SK-N-SH treated with all-trans-retinoic acid at 6 μM for 48 hours (cell line): ENCODE measurements at regions not wholly inside any gene's neighbourhood (a gene's known extent, or its start where the extent isn't known, plus 50 kb on each side); places are given as distances from the start of the nearest gene placed in this dataset.

Source experiments
- ATAC-seq: fragments of 200-7000 bp; cut with Tn5 transposase; 3 replicates; pipeline ENCODE4 v1.9.1; 2020; ENCODE audit warnings: mild to moderate bottlenecking, moderate library complexity
- ARNTL ChIP-seq: fragments of 450-650 bp; formaldehyde crosslinking; IDR thresholded peaks from 2 replicates; pipeline ENCODE4 v1.5.0; 2020; ENCODE audit warnings: low read depth, mild to moderate bottlenecking, moderate library complexity, borderline replicate concordance
- BACH2 ChIP-seq: fragments of 250-450 bp; sonication (Bioruptor Pico); IDR thresholded peaks from 2 replicates; pipeline ENCODE4 v1.9.0; 2021; ENCODE audit warnings: mild to moderate bottlenecking, borderline replicate concordance
- ESRRG ChIP-seq: fragments of 250-450 bp; sonication (Bioruptor Pico); IDR thresholded peaks from 2 replicates; pipeline ENCODE4 v1.6.1; 2021; ENCODE audit warnings: mild to moderate bottlenecking
- GLIS3 ChIP-seq: fragments of 250-450 bp; sonication (Bioruptor Pico); IDR thresholded peaks from 2 replicates; pipeline ENCODE4 v1.5.0; 2020; ENCODE audit warnings: mild to moderate bottlenecking, moderate library complexity
- ISL1 ChIP-seq: fragments of 250-450 bp; sonication (Bioruptor Pico); IDR thresholded peaks from 2 replicates; pipeline ENCODE4 v2.1.2; 2022; ENCODE audit warnings: mild to moderate bottlenecking, moderate library complexity
- OSR1 ChIP-seq: fragments of 250-450 bp; sonication (Bioruptor Pico); IDR thresholded peaks from 2 replicates; pipeline ENCODE4 v1.8.0; 2022; ENCODE audit warnings: moderate library complexity, mild to moderate bottlenecking, inconsistent platforms
- POU6F1 ChIP-seq: fragments of 250-450 bp; sonication (Bioruptor Pico); IDR thresholded peaks from 2 replicates; pipeline ENCODE4 v1.8.0; 2021; ENCODE audit warnings: low read depth, mild to moderate bottlenecking, moderate library complexity, borderline replicate concordance
- PPARA ChIP-seq: fragments of 250-450 bp; sonication (Bioruptor Pico); IDR thresholded peaks from 2 replicates; pipeline ENCODE4 v1.5.0; 2020; ENCODE audit warnings: mild to moderate bottlenecking, borderline replicate concordance
- RARB ChIP-seq: fragments of 250-450 bp; sonication (Bioruptor Pico); IDR thresholded peaks from 2 replicates; pipeline ENCODE4 v1.8.0; 2021; ENCODE audit warnings: mild to moderate bottlenecking, moderate library complexity
- SNAI2 ChIP-seq: fragments of 250-450 bp; sonication (Bioruptor Pico); IDR thresholded peaks from 2 replicates; pipeline ENCODE4 v1.5.0; 2020; ENCODE audit warnings: mild to moderate bottlenecking, moderate library complexity
- TCF4 ChIP-seq: fragments of 250-450 bp; sonication (Bioruptor Pico); IDR thresholded peaks from 2 replicates; pipeline ENCODE4 v1.8.0; 2021; ENCODE audit warnings: mild to moderate bottlenecking, moderate library complexity, borderline replicate concordance
- TSHZ2 ChIP-seq: fragments of 250-450 bp; sonication (Bioruptor Pico); IDR thresholded peaks from 2 replicates; pipeline ENCODE4 v1.5.0; 2020; ENCODE audit warnings: mild to moderate bottlenecking, moderate library complexity
- ZC3H10 ChIP-seq: fragments of 250-450 bp; sonication (Bioruptor Pico); IDR thresholded peaks from 2 replicates; pipeline ENCODE4 v1.5.1; 2021; ENCODE audit warnings: mild to moderate bottlenecking, moderate library complexity
- ZFP3 ChIP-seq: fragments of 250-450 bp; sonication (Bioruptor Pico); IDR thresholded peaks from 2 replicates; pipeline ENCODE4 v1.5.0; 2020; ENCODE audit warnings: mild to moderate bottlenecking, moderate library complexity
- ZFP30 ChIP-seq: fragments of 450-650 bp; formaldehyde crosslinking; IDR thresholded peaks from 2 replicates; pipeline ENCODE4 v1.5.0; 2022; ENCODE audit warnings: mild to moderate bottlenecking, moderate library complexity
- ZNF565 ChIP-seq: fragments of 450-650 bp; formaldehyde crosslinking; conservative IDR thresholded peaks from 2 replicates; pipeline ENCODE4 v1.5.0; 2020; ENCODE audit warnings: low read depth, mild to moderate bottlenecking, moderate library complexity
- ZNF8 ChIP-seq: fragments of 450-650 bp; formaldehyde crosslinking; IDR thresholded peaks from 2 replicates; pipeline ENCODE4 v1.5.0; 2020; ENCODE audit warnings: mild to moderate bottlenecking, moderate library complexity
- TF ChIP-seq, protein P1 (sequence below): fragments of 250-450 bp; sonication (Bioruptor Pico); IDR thresholded peaks from 2 replicates; pipeline ENCODE4 v1.5.1; 2021; ENCODE audit warnings: mild to moderate bottlenecking, moderate library complexity
- TF ChIP-seq, protein P2 (sequence below): fragments of 250-450 bp; sonication (Bioruptor Pico); IDR thresholded peaks from 2 replicates; pipeline ENCODE4 v1.5.1; 2020; ENCODE audit warnings: low read depth, mild to moderate bottlenecking, moderate library complexity
- TF ChIP-seq, protein P3 (sequence below): fragments of 250-450 bp; sonication (Bioruptor Pico); IDR thresholded peaks from 2 replicates; pipeline ENCODE4 v1.8.0; 2020; ENCODE audit warnings: mild to moderate bottlenecking, moderate library complexity, borderline replicate concordance

DNA sequence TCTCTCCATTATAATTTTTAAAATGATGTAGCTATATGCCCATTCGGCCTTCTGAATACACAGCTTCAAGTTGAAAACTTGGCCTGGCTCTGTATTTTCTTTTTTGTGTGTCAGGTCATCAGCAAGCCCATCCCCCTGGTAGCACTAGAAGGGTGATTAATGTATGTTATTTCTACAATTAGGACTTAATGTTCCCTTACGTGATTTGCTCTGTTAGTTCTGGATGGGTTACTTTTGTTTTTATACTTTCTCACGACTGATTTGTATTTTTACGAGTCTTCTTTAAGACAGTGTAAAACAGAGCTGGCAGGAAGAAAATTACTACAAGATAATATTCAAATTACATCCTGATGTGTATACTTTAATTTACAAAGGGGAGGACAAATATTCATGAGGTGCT, 88.4 kb upstream of the RGPD4 start (continued):
- TF ChIP-seq BACH2 (no peak), OSR1 (no peak)
- TF ChIP-seq, protein P1, sequence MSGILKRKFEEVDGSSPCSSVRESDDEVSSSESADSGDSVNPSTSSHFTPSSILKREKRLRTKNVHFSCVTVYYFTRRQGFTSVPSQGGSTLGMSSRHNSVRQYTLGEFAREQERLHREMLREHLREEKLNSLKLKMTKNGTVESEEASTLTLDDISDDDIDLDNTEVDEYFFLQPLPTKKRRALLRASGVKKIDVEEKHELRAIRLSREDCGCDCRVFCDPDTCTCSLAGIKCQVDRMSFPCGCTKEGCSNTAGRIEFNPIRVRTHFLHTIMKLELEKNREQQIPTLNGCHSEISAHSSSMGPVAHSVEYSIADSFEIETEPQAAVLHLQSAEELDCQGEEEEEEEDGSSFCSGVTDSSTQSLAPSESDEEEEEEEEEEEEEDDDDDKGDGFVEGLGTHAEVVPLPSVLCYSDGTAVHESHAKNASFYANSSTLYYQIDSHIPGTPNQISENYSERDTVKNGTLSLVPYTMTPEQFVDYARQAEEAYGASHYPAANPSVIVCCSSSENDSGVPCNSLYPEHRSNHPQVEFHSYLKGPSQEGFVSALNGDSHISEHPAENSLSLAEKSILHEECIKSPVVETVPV (CRISPR knock-in tag): no peak

DNA sequence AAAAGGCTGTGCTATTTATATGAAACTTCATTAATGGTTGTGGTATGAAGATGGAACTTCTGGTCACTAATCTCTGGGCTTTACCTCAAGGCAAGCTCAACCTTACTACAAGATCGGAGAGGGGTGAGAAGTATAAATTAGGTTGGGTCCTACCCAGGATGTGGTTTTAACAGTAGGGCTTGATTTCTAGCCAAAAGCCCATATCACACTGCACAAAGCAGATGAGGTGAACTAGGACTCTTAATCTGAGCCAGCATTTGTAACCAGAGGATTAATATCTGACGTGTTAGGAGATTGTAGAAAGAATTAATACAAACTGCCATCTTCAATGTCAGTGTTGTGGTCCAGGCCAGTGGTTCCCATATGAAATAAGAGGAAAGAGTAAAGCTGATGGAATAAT, 86.4 kb upstream of the RGPD4 start:
- no peak for ATAC-seq
- TF ChIP-seq TCF4 (CRISPR knock-in tag) (no peak), ZNF565 (no peak), ZFP30 (CRISPR knock-in tag) (no peak)

GRCh38 chr2:107742460-107743027, 84.1 kb upstream of the RGPD4 start:
- TF ChIP-seq ESRRG (CRISPR knock-in tag): no peak
- no peak for TF ChIP-seq OSR1
- TF ChIP-seq, protein P2, sequence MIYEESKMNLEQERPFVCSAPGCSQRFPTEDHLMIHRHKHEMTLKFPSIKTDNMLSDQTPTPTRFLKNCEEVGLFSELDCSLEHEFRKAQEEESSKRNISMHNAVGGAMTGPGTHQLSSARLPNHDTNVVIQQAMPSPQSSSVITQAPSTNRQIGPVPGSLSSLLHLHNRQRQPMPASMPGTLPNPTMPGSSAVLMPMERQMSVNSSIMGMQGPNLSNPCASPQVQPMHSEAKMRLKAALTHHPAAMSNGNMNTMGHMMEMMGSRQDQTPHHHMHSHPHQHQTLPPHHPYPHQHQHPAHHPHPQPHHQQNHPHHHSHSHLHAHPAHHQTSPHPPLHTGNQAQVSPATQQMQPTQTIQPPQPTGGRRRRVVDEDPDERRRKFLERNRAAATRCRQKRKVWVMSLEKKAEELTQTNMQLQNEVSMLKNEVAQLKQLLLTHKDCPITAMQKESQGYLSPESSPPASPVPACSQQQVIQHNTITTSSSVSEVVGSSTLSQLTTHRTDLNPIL (CRISPR knock-in tag): no peak
- no peak for TF ChIP-seq GLIS3
- TF ChIP-seq ISL1: no peak
- TF ChIP-seq PPARA (CRISPR knock-in tag): no peak
- TF ChIP-seq RARB: no peak
- TF ChIP-seq, protein P3, sequence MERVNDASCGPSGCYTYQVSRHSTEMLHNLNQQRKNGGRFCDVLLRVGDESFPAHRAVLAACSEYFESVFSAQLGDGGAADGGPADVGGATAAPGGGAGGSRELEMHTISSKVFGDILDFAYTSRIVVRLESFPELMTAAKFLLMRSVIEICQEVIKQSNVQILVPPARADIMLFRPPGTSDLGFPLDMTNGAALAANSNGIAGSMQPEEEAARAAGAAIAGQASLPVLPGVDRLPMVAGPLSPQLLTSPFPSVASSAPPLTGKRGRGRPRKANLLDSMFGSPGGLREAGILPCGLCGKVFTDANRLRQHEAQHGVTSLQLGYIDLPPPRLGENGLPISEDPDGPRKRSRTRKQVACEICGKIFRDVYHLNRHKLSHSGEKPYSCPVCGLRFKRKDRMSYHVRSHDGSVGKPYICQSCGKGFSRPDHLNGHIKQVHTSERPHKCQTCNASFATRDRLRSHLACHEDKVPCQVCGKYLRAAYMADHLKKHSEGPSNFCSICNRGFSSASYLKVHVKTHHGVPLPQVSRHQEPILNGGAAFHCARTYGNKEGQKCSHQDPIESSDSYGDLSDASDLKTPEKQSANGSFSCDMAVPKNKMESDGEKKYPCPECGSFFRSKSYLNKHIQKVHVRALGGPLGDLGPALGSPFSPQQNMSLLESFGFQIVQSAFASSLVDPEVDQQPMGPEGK (CRISPR knock-in tag): no peak
- TF ChIP-seq POU6F1 (CRISPR knock-in tag): no peak
- TF ChIP-seq ZNF8 (CRISPR knock-in tag): no peak
- TF ChIP-seq ZNF565: no peak
- no peak for TF ChIP-seq ARNTL (CRISPR knock-in tag)
- no peak for TF ChIP-seq TSHZ2 (CRISPR knock-in tag)
- TF ChIP-seq, protein P1 (CRISPR knock-in tag): no peak
- no peak for ATAC-seq

DNA sequence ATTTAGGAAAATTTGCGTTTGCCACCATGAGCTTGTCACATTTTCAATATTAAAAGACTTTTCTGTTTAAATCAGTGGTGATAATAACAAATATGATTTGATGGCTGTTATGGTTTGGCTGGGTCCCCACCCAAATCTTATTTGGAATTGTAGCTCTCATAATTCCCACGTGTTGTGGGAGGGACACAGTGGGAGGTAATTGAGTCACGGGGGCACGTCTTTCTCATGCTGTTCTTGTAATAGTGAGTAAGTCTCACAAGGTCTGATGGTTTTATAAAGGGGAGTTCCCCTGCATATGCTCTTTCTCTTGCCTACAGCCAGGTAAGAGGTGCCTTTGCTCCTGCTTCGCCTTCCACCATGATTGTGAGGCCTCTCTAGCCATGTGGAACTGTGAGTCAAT, 83.4 kb upstream of the RGPD4 start:
- ATAC-seq: no peak
- no peak for TF ChIP-seq ZFP3 (CRISPR knock-in tag)
- no peak for TF ChIP-seq ZC3H10
- no peak for TF ChIP-seq BACH2
- TF ChIP-seq ZFP30 (CRISPR knock-in tag): no peak
- TF ChIP-seq TSHZ2 (CRISPR knock-in tag): no peak
- TF ChIP-seq, protein P1 (CRISPR knock-in tag): no peak
- TF ChIP-seq ISL1: no peak
- no peak for TF ChIP-seq SNAI2 (CRISPR knock-in tag)
- TF ChIP-seq ZNF8 (CRISPR knock-in tag): no peak
